Hematopoietic multipotent progenitor cell treated with erythropoietin and hydrocortisone succinate and interleukin-3 and kit ligand, for 6 days (in vitro differentiated cells): ENCODE measurements at regions not wholly inside any gene's neighbourhood (a gene's known extent, or its start where the extent isn't known, plus 50 kb on each side); places are given as distances from the start of the nearest gene placed in this dataset.
A peak's percentile ranks its signal among the peaks of the same experiment; 100 is the strongest.
"Not testable (repeated sequence)": the region's sequence is repeated elsewhere in the genome, so short reads cannot be mapped to it uniquely, and the experiment has no call there.

Source experiments
- DNase-seq: peaks from one replicate; pipeline ENCODE4 v3.0.0-alpha.2; 2015

DNA sequence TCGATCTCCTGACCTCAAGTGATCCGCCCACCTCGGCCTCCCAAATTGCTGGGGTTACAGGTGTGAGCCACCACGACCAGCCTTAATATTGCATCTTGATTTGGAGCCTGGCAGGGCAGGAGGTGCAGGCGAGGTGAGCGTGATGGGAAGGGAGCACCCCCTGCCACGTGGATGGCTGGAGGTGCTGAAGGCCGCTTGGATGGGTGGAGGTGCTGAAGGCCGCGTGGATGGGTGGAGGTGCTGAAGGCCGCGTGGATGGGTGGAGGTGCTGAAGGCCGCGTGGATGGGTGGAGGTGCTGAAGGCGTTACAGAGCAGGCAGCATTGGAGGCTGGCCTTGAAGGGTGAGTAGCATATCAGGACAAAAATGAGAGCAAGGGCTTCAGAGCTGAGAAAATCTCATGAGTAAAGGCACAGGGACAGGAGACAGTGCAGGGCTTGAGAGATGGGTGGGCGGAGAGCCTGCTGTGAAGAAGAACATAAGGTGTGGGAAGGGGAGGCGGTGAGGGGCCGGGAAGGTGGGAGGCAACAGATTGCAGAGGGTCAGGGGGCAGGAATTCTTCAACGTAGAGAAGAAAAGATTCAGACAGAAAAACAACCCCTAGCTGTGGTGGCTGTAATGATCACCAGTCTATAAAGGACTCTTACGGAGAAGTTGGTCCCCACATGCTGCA lies 101.7 kb upstream of the SEC14L1 start:
- DNase-seq: no peak

DNA sequence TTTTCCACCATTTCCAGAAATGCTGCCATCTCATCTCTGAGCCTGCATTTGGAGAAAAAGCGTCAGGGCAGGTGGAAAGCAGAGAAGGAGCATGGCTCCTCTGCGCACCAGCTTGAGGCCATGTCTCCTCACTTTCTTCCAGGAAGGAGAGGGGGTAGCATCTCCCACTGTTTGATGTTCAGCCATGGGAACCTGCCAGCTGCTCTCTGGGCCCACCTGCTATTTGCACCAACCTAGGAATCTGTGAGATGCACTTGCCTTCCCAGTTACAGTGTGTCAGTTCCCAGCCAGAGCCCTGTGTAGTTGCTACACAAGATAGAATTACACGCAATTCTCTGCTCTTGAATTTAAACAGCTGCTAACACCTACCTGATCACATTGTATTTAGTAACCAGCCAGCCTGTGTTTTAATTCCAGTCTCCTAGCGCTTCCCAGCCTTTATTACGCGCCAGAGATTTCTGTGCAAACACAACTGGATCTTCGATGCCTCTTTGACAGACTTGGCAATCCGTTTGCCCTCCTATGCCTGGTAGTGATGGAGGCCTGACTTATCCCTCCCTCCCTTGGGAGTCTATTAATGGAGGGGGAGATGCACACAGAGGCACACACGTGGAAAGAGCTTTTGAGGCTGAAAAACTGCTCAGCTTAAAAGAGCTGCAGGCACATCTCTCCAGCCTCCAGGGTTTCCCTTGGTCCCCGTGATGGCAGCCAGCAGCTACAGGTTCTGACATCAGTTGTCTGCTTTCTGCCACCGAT lies 98.1 kb upstream of the SEC14L1 start:
- DNase-seq: no peak

DNA sequence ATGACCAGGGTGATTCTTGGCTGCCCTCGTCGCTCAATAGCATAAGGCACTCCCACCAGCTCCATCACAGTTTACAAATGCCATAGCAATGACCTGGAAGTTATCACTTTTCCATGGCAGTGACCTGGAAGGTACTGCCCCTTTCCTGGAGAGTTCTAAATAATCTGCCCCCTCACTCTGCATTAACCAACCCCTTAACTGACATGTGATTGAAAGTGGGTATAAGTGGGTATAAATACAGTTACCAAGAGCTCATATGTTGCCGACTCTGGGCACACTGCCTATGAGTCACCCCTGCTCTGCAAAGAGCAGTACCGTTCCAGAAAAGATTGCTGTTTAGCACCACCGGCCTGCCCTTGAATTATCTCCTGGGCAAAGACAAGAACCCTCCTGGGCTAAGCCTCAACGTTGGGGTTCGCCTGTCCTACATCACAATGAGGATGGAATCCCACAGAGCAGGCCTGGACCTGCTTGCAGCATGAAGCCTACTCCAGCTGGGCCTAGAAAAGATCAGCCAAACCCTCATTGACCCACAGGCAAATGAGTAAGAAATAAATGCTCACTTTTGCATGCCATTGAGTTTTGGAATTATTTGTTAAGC lies 95.2 kb upstream of the SEC14L1 start:
- no peak for DNase-seq

DNA sequence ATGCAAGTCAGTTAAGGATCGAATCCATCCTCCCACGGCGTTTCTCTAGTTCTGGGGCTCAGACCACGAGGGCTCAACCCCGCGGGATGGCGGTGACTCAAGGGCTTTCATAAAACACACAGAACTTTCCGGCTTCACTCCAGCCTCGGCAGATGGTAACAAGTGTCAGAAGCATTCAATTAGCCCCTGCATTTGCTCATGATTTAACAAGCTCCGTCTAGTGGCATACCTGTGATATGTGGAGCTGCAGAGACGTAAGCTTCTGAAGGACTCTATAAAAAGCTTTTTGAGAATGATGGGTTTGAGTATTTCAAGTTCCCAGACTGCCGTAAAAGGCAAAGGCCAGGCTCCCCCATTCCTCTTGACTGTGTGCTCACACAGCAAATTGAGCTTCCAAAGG lies 91.3 kb upstream of the SEC14L1 start:
- no peak for DNase-seq

DNA sequence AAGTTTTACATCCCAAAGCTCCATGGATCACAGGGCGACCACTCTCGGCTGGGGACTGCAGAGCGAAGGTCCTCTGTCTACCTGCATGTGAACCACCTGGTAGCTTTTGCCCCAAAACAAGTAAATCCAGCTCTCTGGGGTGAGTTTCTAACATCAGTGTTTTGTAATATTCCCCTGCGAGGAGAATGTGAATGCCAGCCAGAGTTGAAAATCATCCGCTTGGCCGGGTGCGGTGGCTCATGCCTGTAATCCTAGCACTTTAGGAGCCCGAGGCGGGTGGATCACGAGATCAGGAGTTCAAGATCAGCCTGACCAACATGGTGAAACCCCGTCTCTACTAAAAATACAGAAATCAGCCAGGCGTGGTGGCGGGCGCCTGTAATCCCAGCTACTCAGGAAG lies 89.9 kb upstream of the SEC14L1 start:
- DNase-seq: not testable (repeated sequence)

DNA sequence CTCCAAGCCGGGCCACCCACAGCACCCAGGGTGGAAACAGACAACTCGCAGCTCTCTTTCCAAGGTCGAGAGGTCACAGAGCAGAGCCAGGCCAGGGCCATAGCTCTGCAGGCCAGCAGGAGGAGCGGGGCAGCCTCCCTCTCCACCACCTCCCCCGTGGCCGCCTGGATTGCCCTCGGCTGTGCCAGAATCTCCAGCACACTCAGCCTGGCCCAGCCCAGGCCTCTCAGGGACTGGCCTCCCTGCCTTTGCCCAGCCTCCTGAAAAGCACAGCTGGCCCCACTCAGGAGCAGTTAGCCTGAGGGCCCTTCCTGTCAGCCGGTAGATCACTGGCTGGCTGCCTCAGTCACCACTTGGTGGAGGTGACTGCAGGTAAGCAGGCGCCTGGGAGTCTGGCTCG lies 85.8 kb upstream of the SEC14L1 start:
- no peak for DNase-seq

DNA sequence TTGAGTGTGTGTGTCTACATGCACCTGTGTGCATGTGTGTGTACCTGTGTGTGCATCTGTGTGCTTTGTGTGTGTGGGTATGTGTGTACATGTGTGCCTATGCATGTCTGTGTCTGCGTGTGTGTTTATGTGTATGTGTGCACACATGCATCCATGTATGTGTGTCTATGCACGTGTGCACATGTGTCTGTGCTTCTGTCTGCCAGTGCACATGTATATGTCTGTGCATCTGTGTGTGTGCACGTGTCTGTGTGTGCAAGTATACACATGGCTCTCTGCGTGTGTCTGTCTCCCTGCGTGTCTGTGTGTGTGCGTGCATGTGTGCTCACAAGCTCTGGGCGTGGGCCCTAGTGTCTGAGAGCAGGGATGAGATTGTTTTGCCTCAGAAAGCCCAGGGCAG lies 85.3 kb upstream of the SEC14L1 start:
- DNase-seq: no peak

DNA sequence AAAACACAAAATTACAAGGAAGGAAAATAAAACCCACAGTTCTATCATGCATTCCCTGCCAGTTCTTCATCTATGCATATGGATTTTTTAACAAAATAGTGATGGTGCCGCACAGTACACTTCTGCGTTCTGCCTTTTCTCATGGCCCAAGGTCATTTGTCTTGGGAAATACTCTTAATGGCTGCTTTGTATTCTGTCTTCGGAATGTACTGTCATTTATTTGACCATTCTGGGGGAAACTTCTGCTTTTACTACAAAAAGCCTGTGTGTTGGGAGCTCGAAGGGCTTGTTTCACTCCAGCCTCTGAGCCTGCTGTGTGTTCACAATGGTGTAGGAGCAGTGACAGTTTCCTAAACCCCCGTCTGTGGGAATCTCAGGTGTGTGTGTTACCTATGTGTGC lies 82.8 kb upstream of the SEC14L1 start:
- DNase-seq: no peak

DNA sequence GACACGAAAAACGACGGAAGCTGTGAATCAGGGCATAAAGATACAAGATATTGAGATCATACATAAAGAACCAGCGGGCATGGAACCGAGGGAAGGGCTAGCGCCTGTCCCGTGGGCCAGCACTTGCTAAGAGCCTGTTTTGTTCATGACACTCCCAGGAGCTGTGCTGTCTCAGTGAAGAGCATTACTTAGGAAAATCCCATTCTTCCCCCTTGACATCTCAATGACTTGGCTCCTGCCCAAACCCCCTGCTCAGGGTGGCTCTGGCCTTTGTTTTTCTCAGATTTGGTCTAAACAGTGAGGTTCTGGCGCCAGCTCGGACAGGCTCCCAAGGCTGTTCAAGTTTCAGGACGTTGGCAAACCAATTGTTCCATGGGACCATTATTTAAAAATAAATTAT lies 79.1 kb upstream of the SEC14L1 start:
- DNase-seq: no peak

DNA sequence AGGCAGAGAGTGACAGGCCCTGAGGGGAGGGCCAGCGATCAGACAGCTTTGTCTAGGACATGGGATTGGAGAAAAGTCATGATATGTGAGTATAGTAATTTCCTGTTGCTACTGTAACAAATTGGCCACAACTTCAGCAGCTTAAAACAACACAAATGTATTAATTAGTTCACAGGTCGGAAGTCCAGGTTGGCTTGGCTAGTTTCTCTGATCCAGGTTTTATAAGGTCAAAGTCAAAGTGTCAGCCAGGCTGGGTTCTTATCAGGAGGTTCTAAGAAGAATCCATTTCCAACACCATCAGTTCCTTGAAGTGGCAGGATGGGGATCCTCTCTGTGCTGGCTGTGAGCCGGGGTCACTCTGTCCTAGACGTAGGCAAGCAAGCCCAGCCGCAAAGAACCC lies 76.2 kb upstream of the SEC14L1 start:
- DNase-seq: no peak

DNA sequence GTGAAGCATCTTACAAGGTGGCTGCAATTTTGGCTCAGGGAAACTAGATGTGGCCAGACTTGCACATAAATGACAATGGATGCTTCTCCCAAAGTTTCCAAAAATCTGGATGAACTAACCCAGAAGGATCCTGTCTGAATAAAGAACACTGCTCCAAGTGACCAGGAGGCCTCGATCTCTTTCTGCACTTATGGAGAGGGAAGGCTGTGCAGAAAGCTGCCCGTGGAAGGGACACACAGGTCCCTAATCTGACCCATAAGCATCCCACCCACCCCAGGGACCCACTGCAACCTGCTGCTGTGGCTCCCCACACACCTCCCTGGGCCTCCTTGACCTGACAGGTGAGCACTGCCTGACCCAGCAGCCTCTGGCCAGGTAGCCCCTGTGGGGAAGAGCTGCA lies 74.6 kb upstream of the SEC14L1 start:
- DNase-seq: no peak

DNA sequence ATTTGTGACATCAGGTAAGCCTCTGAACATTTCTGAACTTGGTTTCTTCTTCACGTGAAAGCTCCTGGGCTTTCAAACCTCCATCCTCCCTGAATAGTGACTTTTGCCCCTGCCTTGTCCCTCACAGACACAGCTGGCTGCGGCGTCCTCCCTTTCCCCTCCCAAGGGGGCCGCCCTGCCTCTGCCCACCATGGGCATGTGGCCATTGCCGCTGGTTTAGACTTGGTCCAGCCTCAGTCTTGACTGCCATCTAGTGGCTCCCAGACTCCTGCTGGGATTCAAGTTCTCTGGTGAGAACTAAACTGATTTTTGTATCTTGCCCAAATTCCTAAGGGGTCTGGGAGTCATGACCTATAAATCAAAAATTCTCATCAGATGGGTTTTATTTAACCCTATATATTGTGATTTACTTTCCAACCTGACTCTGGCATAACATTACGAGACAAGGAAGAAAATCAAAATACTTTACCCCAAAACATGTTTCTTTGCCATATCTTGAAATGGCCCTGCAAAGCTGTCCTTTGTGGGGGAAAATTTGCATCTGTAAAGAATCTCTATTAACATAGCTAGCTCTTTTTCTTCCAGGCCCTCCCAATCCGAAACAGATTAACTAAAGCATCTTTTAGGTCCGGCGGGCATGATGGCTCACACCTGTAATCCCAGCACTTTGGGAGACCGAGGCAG lies 73.9 kb upstream of the SEC14L1 start:
- DNase-seq: peak; percentile 79

DNA sequence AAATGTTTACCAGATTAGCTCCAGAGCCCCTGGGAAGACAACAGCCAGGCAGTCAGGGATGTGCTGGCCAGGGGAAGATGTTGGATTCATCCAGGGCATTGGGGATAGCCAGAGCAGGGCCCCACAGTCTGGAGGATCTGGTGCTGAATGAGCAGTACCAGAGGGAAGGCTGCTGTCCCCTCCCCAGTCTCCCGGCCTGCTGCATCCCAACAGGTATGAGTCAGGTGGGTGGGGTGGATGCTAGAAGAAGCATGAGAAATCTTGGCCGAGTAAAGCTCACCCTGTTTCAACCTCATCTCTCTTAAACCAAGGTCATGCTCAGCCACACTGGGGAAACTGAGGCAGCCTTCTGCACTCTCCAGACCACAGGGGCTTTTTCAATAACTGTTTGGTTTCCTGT lies 71.9 kb upstream of the SEC14L1 start:
- DNase-seq: no peak

DNA sequence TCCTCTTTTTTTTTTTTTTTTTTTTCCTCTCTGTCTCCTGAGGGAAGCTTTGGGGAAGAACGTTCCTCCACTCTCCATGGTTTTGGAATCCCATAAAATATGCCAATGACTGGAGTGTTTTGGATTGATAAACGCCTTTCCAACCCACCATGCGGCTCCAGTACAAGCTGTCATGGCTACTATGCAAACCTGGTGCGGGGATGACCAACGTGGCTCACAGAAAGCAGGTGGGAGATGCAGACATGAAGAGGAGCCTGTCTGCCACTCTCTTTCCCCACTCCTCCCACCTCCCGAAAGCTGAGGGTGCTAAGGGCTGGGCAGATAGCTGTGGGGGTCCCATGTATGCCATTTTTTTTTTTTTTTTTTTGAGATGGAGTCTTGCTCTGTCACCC lies 69.9 kb upstream of the SEC14L1 start:
- no peak for DNase-seq

DNA sequence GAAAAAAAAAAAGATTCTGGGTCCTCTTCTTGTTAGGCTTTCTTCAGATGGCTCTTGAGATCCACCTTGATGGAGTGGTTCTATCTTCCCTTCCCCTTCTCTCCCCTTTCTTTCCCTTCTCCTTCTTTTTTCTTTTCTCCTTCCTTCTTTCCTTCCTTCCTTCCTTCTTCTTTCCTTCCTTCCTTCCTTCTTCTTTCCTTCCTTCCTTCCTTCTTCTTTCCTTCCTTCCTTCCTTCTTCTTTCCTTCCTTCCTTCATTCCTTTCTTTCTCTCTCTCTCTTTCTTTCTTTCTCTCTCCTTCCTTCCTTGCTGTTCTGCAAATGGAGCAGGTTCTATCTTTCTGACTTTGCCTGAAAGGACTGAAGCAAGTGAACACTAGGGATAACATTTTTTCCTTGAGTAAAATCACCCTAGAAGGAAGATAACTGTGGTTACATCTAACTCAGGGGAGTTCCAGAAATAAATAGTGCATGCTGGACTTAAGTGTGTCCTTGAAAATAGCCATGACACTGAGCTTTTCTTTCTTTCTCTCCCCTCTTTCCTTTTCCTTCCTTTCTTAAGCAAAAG lies 68.8 kb upstream of the SEC14L1 start:
- no peak for DNase-seq

DNA sequence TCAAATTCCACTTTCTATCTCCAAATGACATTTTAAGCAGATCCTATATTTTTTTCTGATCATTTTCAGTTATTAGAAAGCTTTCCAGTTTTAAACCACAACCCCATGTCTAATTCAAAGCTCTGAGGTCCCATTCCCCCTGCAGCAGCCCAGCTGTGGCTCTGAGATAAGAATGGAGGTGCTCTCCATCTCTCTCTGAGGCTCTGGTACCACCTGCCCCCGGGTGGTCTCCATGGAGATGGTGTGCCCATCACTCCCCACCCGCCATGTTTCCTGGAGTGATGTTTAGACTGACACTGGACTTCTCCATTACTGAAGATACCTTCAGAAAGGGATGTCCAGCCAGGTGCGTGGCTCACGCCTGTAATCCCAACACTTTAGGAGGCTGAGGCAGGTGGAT lies 68.1 kb upstream of the SEC14L1 start:
- DNase-seq: peak; percentile 70

DNA sequence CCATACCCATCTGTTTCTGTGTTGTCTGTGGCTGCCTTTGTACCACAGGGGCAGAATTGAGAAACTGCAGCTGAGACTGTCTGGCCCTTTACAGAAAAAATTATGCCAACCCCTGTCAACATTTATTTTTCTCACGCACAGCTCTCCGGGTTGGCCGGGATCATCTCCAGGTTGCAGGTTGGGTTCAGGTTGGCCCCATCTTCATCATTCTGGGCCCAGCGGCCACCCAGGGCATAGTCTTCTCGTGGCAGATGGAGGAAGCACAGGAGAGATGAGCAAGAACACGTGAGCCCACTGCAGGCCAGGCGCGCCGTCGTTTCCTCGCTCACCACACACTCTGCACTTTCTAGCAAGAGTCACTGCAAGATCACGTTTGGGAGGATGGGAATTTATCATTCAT lies 66.1 kb upstream of the SEC14L1 start:
- DNase-seq: no peak

DNA sequence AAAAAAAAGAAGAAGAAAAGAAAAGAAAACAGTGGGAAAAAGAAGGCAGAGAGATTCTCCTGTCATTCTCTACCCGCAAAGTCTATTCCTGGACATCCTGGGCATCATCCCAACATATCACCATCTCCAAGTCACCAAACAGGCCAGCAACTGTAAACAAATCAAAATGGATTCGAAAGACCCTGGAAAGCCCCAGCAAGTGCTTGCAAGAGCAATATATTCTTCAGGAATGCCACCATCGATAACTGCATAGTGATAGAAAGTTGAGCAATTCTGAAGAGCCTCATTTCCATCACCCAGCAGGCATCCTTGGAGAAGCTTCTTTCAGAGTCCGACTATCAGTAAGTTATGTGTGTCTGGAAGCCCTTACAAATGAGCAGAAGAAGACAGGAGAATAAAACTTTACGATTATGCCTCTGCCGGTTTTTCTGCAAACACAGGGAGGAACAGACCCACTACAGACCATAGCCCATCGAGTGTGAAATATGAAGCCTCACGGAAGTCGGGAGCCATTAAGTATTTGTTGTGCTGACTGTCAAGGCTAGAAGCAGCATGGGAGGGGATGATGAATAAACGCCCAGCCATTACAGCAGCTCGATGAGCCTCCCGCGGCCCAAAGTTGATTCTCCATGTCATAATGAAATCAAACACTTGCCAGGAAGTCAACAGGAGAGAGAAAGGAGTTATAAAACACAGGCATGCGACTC lies 64.5 kb upstream of the SEC14L1 start:
- no peak for DNase-seq

DNA sequence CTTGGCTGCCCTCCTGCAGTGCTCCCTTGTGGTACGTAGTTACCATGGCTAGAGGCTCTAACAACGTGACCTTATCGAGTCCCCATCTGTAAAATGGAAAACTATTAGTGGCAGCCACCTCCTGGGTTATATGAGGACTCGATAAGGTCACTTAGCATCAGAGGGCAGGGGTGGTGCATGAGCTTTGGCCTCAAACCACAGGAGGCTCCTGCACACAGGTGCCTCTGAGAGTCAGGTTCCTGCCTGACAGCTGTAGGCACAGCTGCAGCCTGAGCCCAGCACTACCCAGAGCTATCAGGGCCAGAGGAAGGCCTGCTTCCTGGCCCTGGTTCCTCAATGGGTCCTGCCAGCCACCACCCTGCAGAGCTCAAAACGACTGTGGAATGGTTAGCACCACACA lies 57.2 kb upstream of the SEC14L1 start:
- DNase-seq: peak; percentile 80

DNA sequence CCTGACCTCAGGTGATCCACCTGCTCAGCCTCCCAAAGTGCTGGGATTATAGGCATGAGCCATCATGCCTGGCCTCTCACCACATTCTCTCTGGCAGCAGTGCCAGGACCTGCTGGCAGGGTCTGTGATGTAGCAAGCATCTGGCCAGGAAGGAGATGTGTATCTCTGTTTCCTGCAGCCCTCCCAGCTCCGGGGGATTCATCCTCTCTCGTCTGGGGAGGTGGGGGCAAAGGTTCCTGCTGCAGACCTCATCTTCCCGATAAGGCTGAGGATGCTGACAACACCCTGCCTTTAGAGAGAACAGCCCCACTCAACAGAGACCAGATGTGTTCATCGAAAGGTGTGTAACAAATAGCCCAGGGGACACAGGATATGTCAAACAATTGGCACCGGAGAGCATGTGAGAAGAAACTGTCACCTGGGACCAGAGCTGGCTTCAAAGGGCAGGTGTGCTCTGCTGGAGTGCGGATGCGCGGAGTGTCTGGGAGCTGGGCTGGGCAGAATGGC lies 54.8 kb upstream of the SEC14L1 start:
- DNase-seq: peak; percentile 45

DNA sequence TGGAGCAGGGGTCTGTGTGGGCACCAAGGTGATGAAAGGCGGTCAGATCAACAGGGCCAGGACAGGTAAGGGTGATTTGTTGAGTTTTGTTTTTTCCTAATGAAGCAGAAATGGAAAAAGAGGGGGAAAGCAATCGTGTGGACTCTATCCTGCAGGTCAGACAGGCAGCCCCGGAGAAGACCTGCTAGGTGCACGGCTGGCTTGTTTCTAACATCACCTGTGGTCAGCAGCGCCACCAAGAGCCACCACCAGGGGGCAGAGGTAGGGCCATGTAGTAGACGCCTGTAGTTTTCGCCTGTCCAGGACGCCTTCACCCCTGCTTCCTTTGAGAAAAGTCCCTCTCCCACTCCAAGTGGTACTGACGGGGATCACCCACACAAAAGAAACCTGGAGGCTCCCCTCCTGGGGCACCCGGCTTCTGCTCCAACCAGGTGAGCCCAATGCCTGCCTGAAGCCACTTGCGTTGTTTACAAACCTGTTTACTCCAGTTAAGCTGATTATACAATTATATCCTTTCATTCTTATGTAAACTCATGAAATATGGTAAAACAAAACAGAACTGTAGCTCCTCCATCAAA lies 54.2 kb upstream of the SEC14L1 start:
- peak; percentile 89 for DNase-seq
